IPS DF 6.9 (cell line): ENCODE measurements at regions not wholly inside any gene's neighbourhood (a gene's known extent, or its start where the extent isn't known, plus 50 kb on each side); places are given as distances from the start of the nearest gene placed in this dataset.

Experiments
- DNase-seq: peaks from one replicate; pipeline ENCODE4 v3.0.0-alpha.2; 2013; ENCODE audit warnings: low read depth, low spot score
- H3K27ac ChIP-seq: one replicate; pipeline ENCODE4 v1.5.1; 2013; ENCODE audit warnings: low read length, control low read depth
- H3K27me3 ChIP-seq: 2 replicates; pipeline ENCODE4 v1.6.1; 2013; ENCODE audit warnings: mild to moderate bottlenecking, low read length; ENCODE audit not compliant: control insufficient read depth, insufficient read depth
- H3K36me3 ChIP-seq: 2 replicates; pipeline ENCODE4 v1.6.1; 2013; ENCODE audit warnings: low read length; ENCODE audit not compliant: control insufficient read depth, insufficient read depth
- H3K4me1 ChIP-seq: 2 replicates; pipeline ENCODE4 v1.6.1; 2013; ENCODE audit warnings: low read length; ENCODE audit not compliant: control insufficient read depth, insufficient read depth
- H3K4me3 ChIP-seq: 2 replicates; pipeline ENCODE4 v1.5.1; 2013; ENCODE audit warnings: mild to moderate bottlenecking, low read length
- H3K9me3 ChIP-seq: 2 replicates; pipeline ENCODE4 v1.6.1; 2013; ENCODE audit warnings: low read length, inconsistent platforms; ENCODE audit not compliant: control insufficient read depth, insufficient read depth
- WGBS: extraction: QIAGEN DNeasy Blood & Tissue Kit; methylation state at CpG from one replicate; pipeline ENCODE4 v1.1.7; 2013; ENCODE audit warnings: mixed read lengths, missing lambda C conversion rate; ENCODE audit not compliant: insufficient read length, insufficient coverage; 5-methylcytosine and 5-hydroxymethylcytosine counted together

DNA sequence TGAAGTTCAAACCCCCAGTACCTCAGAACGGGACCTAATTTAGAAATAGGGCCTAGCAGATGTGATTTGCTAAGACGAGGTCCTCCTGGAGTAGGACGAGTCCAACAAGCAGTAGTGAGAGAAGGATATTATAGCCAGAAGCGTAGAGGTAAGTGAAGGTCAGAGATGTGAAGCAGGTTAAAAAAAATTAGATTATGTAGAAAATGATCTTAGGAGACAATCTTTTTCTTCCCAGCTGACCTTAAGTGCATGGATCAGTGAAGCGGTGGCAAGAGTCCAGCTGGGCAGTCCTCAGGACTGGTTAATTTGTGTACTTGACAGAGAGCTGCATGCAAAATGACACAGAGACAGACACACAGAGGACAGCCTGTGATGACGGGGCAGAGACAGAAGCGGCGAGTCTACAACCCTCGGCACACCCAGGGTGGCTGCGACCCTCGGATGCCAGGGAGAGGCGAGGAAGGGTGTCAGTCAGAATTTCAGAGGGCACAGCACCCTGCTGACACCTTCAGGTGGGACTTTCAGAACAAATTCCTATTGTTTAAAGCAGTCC lies 131.4 kb upstream of the IRX4 start:
- DNase-seq = no peak
- H3K4me3 ChIP-seq = no peak overlapping the region
- H3K4me1 ChIP-seq = no peaks in the 10 kb centered on the region; the same call in 1 of the 2 replicates
- WGBS = no CpG with 5 or more reads among the region's 12 CpGs
- H3K36me3 ChIP-seq = no peaks in the 10 kb centered on the region
- no peaks in the 10 kb centered on the region for H3K9me3 ChIP-seq
- H3K27ac ChIP-seq = no peak overlapping the region
- no peaks in the 10 kb centered on the region for H3K27me3 ChIP-seq

DNA sequence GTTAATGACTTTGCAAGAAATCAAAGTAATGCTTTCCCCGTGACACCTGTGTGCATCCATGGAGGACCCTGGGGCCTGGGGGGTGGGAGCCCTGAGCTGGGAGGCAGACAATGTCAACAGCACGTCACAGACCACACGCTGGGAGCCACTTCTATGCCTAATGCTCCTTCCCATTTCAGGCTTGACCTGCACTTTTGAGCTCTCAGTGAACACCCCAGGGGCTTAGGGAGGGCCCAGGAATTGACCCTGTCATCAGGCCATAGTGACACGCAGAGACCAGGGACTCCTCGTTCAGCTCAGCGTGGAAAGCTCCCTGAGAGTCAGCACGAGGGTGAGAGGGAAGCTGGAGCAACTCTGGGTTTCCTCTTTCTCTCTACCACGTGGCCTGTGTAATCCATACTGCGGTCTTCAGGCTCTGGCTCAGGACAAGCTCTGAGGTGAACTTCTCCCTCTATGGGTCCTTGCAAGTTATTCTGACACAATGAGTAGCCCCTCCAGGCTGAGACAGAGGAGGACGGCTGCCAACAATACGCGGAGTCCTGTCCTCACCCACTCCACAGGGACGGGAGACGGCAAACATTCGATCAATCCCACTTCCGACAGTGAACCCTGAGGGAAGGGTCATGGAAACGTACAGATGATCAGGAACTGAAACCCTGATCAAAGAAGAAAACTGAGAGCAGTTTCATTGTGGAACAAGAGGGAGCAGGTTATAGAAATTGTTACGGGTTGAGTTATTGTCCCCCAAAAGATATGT lies 130.8 kb upstream of the IRX4 start:
- DNase-seq = no peak
- Histone ChIP-seq H3K27me3 (no peaks in the 10 kb centered on the region), H3K9me3 (no peaks in the 10 kb centered on the region), H3K36me3 (no peaks in the 10 kb centered on the region), H3K4me3 (no peak overlapping the region), H3K4me1 (no peaks in the 10 kb centered on the region; the same call in 1 of the 2 replicates), H3K27ac (no peak overlapping the region)
- no CpG with 5 or more reads among the region's 18 CpGs for WGBS

DNA sequence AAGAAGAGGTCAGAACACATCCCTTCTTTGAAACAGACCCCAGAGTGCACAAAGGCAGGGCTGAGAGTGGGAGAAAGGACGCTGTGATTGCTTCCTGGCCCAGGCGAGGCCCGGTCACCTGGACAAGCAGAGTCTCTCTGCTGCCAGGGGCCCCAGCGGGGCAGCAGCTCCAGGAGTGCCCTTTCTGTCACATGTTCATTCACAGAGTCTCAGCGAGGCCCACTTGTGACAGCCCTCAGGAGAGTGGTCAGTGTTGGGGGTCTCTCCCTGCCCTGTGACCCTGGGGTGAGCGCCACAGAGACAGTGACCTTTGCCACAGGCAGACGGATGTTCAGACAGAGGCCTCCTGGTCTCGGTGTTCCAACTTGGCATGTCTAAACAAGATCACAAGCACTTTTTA lies 130.2 kb upstream of the IRX4 start:
- no peak for DNase-seq
- Histone ChIP-seq H3K36me3 (no peaks in the 10 kb centered on the region), H3K4me3 (no peak overlapping the region), H3K27me3 (no peaks in the 10 kb centered on the region), H3K27ac (no peak overlapping the region), H3K9me3 (no peaks in the 10 kb centered on the region), H3K4me1 (no peaks in the 10 kb centered on the region; the same call in 1 of the 2 replicates)
- no CpG with 5 or more reads among the region's 8 CpGs for WGBS

DNA sequence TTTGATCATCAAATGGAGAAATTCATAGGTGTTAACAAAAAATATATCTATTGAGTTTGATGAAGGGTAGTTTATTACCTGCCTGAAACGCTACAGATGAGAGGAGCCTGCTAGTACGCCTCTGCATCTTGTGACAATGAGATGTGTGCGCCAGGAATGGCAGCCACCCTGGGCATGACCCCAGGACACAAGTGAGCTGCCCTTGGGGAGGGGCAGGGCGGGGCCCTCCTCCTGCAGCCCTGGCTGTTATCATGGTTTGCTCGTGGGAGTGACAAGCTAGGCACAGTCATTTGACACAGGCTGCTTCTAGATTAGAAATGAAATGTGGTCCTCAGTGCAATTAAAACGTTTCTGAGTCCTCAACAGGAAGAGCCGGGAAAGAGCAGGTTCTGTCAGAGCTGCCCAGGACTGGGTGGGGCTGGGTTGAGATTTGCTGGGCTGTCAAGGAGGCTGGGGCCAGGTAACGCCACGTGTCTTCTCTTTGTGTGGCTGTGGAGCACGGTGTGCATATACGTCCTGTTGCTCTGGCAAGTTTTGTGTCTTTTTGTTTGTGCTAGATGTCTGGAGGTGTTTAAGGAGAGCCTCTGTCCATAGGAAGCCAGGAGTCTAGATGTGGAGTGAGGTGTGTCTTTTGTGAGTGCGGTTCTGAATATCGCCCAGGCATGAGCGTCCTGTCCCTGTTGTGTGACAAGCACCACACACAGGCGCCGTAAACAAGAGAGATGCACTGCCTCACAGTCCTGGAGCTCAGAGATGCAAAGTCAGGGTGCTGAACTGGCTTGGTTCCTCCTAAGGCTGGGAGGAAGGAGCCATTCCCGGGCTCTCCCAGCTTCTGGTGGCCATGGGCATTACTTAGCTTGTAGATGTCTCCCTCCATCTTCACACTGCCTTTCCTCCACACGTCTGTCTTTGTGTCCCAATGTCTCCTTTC lies 129.0 kb upstream of the IRX4 start:
- Histone ChIP-seq H3K27ac (no peak overlapping the region), H3K4me1 (no peaks in the 10 kb centered on the region; the same call in 1 of the 2 replicates), H3K36me3 (no peaks in the 10 kb centered on the region), H3K27me3 (no peaks in the 10 kb centered on the region), H3K9me3 (no peaks in the 10 kb centered on the region), H3K4me3 (no peak overlapping the region)
- no peak for DNase-seq
- no CpG with 5 or more reads among the region's 18 CpGs for WGBS

DNA sequence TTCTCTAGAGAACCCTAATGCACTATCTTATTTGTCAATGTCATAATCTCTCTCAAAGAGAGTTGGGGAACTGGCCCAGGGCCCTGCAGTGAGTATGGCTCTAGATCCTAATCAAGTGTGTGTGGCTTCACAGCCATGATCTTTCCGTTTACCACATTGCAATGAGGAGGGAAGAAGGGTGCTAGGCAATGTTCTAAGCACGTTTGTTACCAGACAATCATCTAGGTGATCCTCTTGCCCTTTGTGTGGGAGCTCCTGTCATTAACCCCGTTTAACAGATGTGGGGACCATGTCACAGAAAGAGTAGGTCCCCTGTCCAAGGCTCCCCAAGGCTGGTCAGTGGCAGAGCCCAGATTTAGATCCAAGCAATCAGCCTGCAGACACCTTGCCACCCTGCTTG lies 128.2 kb upstream of the IRX4 start:
- Histone ChIP-seq H3K36me3 (no peaks in the 10 kb centered on the region), H3K4me3 (no peak overlapping the region), H3K27me3 (no peaks in the 10 kb centered on the region), H3K27ac (no peak overlapping the region), H3K4me1 (no peaks in the 10 kb centered on the region; the same call in 1 of the 2 replicates), H3K9me3 (no peaks in the 10 kb centered on the region)
- no CpG with 5 or more reads among the region's 3 CpGs for WGBS
- DNase-seq = no peak

DNA sequence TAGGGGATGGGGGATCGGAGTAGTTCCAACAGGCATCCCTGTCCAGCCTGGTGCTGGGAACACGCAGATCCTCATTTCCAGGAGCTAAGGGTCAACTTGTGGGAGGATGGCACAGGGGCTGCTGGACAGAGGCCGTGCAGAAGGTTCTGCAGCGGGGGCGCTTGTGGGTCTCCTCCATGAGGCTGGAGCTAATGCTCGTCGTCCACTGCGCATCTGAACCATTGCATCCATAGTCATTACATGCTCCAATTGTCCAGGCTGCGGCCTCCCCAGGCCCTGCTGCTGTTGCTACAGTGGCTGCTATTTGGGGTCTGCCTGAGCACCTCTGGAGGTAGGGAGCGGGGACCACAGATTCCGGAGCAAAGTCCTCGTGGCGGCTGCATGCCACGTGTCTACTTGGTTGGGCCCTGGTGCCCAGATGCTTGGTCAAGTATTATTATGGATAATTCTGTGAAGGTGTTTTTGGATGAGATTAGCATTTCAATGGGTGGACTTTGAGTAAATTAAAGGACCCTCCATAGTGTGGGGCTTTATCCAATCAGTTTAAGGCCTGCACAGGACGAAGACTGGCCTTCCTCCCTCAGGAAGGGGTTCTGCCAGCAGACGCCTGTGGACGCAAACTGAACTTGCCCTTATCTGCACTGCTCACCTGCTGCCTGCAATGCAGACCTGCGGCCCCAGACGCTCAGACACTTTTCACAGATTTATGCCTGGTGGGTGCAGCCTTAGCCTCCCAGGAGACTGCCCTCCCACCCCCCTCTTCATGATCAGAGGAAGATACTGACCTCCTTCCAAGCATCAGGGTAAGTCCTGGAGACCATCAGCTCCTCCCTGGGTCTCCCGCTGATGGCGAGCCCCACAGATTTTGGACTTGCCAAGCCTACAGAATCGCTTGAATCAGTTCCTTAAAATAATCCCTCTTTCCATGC lies 127.5 kb upstream of the IRX4 start:
- H3K4me3 ChIP-seq = no peak overlapping the region
- no peaks in the 10 kb centered on the region; the same call in 1 of the 2 replicates for H3K4me1 ChIP-seq
- no CpG with 5 or more reads among the region's 22 CpGs for WGBS
- no peaks in the 10 kb centered on the region for H3K9me3 ChIP-seq
- H3K27me3 ChIP-seq = no peaks in the 10 kb centered on the region
- no peak overlapping the region for H3K27ac ChIP-seq
- no peak for DNase-seq
- H3K36me3 ChIP-seq = no peaks in the 10 kb centered on the region

DNA sequence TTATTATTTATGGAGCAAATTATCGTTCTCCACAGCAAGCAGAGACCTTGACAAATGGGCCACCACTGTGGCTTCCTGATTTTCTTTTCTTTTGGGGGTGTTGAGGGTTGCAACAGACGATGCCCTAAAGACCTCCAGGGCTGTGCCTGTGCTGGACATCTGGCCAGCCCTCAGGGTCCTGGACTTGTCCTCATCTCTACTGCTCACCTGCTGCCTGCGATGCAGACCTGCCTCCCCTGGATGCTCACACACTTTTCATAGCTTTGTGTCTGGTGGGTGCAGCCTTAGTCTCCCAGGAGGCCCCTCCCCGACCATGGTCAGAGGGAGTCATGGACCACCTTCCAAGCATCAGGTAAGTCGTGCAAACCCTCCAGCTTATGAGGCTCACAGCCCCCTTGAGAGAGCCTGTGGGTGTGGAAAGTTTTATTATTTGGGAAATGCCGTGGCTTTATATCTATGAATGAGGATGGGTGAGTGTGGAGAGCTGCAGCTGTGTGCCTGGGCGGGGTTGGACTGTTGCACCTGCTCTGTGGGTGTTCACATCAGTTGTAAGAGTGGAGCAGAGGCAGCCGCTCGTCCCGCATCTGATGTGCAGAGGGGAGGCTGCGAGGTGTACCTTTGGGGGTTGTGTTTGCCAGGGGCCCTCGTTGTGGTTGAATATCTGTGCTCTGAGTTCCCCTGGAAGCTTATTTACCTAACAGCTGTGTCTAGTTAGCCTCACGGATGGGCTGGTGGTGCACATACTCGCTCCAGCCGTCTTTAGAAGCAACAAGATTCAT lies 126.3 kb upstream of the IRX4 start:
- no peaks in the 10 kb centered on the region for H3K9me3 ChIP-seq
- H3K27me3 ChIP-seq = no peaks in the 10 kb centered on the region
- H3K4me1 ChIP-seq = no peaks in the 10 kb centered on the region; the same call in 1 of the 2 replicates
- no peak overlapping the region for H3K4me3 ChIP-seq
- DNase-seq = no peak
- H3K36me3 ChIP-seq = no peaks in the 10 kb centered on the region
- no CpG with 5 or more reads among the region's 15 CpGs for WGBS
- H3K27ac ChIP-seq = no peak overlapping the region

DNA sequence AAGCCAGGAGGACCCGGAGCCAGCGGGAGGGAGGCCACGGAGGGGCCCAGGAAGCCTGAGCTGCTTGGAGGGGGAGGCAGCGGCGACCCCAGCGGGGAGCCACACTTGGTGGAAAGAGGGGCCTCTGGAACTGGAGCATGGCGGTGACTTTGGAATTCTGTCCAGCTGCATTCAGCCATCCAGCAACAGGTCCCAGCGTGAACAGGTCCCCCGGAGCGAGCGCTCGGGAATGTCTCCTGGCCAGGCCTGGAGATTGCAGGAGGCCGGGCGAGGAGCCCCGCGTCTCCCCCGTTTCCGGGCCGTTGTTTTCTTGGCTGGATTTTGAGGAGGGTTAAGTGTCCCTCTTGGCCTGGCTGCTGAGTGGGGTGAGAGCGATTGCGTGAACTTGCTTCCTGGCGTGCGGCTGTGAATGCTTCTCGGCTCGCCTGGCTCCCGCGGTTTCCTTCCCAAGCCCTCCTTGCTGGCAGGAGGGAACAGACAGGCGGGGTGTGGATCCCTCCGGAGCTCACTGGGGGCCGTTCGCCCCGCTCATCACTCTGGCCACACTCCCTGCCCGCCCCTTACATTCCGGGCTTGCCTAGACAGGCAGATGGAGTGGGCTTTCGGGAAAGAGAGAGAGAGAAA lies 125.3 kb upstream of the IRX4 start:
- no CpG with 5 or more reads among the region's 35 CpGs for WGBS
- Histone ChIP-seq H3K36me3 (no peaks in the 10 kb centered on the region), H3K9me3 (no peaks in the 10 kb centered on the region), H3K4me1 (no peaks in the 10 kb centered on the region; the same call in 1 of the 2 replicates), H3K27me3 (no peaks in the 10 kb centered on the region), H3K4me3 (no peak overlapping the region), H3K27ac (no peak overlapping the region)
- DNase-seq = no peak

DNA sequence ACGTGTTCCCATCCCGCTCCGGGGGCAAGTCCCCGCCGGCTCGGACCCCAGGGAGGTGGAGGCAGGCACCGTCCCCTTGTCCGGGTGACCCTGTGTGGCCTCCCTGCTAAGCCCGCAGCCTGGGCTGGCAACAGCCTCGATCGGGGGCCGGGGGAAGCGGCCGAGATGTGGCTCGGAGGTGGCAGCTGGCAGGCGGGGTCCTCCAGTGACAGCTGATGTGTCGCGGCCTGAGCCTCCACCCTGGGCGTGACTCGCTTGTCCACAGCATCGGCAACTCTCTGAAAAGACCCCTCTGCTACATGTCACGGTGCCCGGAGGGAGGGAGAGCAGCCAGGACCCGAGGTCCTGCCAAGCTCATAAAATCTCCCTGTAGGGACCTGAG lies 124.8 kb upstream of the IRX4 start:
- DNase-seq = no peak
- WGBS = no CpG with 5 or more reads among the region's 24 CpGs
- Histone ChIP-seq H3K36me3 (no peaks in the 10 kb centered on the region), H3K27me3 (no peaks in the 10 kb centered on the region), H3K27ac (no peak overlapping the region), H3K9me3 (no peaks in the 10 kb centered on the region), H3K4me3 (no peak overlapping the region), H3K4me1 (no peaks in the 10 kb centered on the region; the same call in 1 of the 2 replicates)
